ENCODE measurements at regions not wholly inside any gene's neighbourhood (a gene's known extent, or its start where the extent isn't known, plus 50 kb on each side); places are given as distances from the start of the nearest gene placed in this dataset.

DNA sequence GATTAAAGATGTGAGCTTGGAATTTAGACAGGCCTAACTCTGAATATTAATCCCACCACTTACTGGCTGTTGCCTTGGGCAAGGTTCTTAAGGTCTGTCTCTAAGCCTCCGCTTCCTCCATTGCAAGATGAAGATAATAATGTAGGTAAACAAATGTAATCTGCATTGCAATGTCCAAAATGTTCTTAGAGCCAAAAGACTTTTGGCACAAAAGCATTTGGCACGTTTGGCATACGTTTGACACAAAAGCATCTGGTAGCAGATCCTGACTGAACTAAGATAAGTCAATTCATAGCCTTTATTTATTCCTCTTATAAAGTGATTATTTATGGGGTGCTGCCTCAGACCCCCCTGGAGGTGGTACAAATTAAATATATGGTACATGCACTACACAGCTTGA lies 229.9 kb upstream of the STXBP5 start:
- Histone ChIP-seq H2AFZ (no peak overlapping the region), H3K27me3 (no peaks in the 10 kb centered on the region), H3K4me2 (no peak overlapping the region), H4K20me1 (ENCODE audit: insufficient read depth, poor library complexity, severe bottlenecking) (no peaks in the 10 kb centered on the region), H3K4me3 (no peak overlapping the region), H3K79me2 (no peaks in the 10 kb centered on the region), H3K27ac (no peak overlapping the region), H3K4me1 (ENCODE audit: insufficient read depth) (no peaks in the 10 kb centered on the region), H3K9me2 (replicated peaks; ENCODE audit: insufficient read depth) (no peaks in the 10 kb centered on the region), H3K9me3 (ENCODE audit: low read depth) (no peaks in the 10 kb centered on the region), H3K36me3 (replicated peaks; ENCODE audit: insufficient read depth, low read depth) (no peaks in the 10 kb centered on the region)
- 62% methylated on average over 3 of the region's 3 CpGs for WGBS (ENCODE audit: low lambda C conversion rate, missing lambda C conversion rate)
- TF ChIP-seq EZH2 (IDR thresholded peaks at IDR 0.05; ENCODE audit: borderline replicate concordance), result no peak
- TF ChIP-seq, protein P1, sequence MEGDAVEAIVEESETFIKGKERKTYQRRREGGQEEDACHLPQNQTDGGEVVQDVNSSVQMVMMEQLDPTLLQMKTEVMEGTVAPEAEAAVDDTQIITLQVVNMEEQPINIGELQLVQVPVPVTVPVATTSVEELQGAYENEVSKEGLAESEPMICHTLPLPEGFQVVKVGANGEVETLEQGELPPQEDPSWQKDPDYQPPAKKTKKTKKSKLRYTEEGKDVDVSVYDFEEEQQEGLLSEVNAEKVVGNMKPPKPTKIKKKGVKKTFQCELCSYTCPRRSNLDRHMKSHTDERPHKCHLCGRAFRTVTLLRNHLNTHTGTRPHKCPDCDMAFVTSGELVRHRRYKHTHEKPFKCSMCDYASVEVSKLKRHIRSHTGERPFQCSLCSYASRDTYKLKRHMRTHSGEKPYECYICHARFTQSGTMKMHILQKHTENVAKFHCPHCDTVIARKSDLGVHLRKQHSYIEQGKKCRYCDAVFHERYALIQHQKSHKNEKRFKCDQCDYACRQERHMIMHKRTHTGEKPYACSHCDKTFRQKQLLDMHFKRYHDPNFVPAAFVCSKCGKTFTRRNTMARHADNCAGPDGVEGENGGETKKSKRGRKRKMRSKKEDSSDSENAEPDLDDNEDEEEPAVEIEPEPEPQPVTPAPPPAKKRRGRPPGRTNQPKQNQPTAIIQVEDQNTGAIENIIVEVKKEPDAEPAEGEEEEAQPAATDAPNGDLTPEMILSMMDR (IDR thresholded peaks at IDR 0.05; ENCODE audit: poor library complexity), result no peak
- no peak for TF ChIP-seq EZH2phosphoT487 (IDR thresholded peaks at IDR 0.05; ENCODE audit: low read depth, severe bottlenecking, unreplicated experiment)
- DNase-seq (ENCODE audit: low spot score), result no peak

DNA sequence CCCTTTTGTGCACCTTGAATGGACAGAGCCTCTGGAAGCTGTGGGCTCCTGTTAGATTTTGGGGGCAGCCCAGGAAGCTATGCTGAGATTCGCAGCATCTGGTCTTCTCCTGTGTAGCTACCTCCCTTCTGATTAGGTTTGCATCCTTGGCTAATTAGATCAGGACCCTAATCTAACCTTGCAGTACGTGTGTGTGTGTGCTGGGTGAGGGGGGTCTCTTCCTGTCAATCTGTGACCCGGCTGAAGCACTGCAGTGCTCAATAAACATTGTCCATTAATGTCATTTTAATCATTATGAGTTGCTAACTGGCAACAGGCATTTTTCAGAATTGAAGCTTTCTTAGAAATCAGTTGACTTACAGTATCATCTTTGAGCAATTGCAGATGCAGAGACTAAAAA lies 229.1 kb upstream of the STXBP5 start:
- H3K9me3 ChIP-seq (ENCODE audit: low read depth), result no peaks in the 10 kb centered on the region
- no peaks in the 10 kb centered on the region for H3K4me1 ChIP-seq (ENCODE audit: insufficient read depth)
- no peak overlapping the region for H3K4me3 ChIP-seq
- H3K27me3 ChIP-seq, result no peaks in the 10 kb centered on the region
- no peaks in the 10 kb centered on the region for H3K79me2 ChIP-seq
- WGBS (ENCODE audit: low lambda C conversion rate, missing lambda C conversion rate), result 67% methylated on average over 3 of the region's 3 CpGs
- no peaks in the 10 kb centered on the region for H3K36me3 ChIP-seq (replicated peaks; ENCODE audit: insufficient read depth, low read depth)
- H4K20me1 ChIP-seq (ENCODE audit: insufficient read depth, poor library complexity, severe bottlenecking), result no peaks in the 10 kb centered on the region
- no peak for DNase-seq (ENCODE audit: low spot score)
- no peaks in the 10 kb centered on the region for H3K9me2 ChIP-seq (replicated peaks; ENCODE audit: insufficient read depth)
- no peak overlapping the region for H2AFZ ChIP-seq
- TF ChIP-seq, protein P1 (IDR thresholded peaks at IDR 0.05; ENCODE audit: poor library complexity), result no peak
- TF ChIP-seq EZH2 (IDR thresholded peaks at IDR 0.05; ENCODE audit: borderline replicate concordance) (no peak), EZH2phosphoT487 (IDR thresholded peaks at IDR 0.05; ENCODE audit: low read depth, severe bottlenecking, unreplicated experiment) (no peak)
- no peak overlapping the region for H3K27ac ChIP-seq
- no peak overlapping the region for H3K4me2 ChIP-seq

DNA sequence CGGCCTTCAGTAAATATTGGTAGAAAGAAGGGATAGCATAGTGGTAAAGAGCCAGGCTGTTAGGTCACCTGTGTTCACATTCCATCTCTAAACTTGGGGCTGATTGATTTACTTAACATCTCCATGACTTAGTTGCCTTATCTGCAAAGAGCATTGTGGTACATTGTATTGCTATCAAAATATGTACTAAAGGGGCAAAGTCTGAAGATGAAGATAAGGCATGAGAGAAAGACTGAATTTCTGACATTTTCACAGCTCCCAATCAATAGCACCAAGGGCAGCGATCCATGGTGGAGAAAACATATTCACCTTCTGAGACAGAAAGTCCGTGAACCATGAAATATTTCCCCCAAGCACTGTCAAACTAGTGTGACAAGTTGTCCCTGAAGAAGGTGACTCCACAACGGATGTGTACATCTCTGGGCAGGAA lies 223.3 kb upstream of the STXBP5 start:
- H3K9me3 ChIP-seq (ENCODE audit: low read depth), result no peaks in the 10 kb centered on the region
- peak overlapping the region; percentile 29 for H3K27ac ChIP-seq
- peak overlapping the region; percentile 41 for H3K4me2 ChIP-seq
- H4K20me1 ChIP-seq (ENCODE audit: insufficient read depth, poor library complexity, severe bottlenecking), result no peaks in the 10 kb centered on the region
- peaks cover 8% of the 10 kb centered on the region for H3K4me1 ChIP-seq (ENCODE audit: insufficient read depth)
- no peak overlapping the region for H3K4me3 ChIP-seq
- TF ChIP-seq EZH2phosphoT487 (IDR thresholded peaks at IDR 0.05; ENCODE audit: low read depth, severe bottlenecking, unreplicated experiment) (no peak), EZH2 (IDR thresholded peaks at IDR 0.05; ENCODE audit: borderline replicate concordance) (no peak)
- TF ChIP-seq, protein P1 (IDR thresholded peaks at IDR 0.05; ENCODE audit: poor library complexity), result no peak
- no peaks in the 10 kb centered on the region for H3K36me3 ChIP-seq (replicated peaks; ENCODE audit: insufficient read depth, low read depth)
- H3K27me3 ChIP-seq, result no peaks in the 10 kb centered on the region
- no peaks in the 10 kb centered on the region for H3K9me2 ChIP-seq (replicated peaks; ENCODE audit: insufficient read depth)
- DNase-seq (ENCODE audit: low spot score), result no peak
- H2AFZ ChIP-seq, result no peak overlapping the region
- H3K79me2 ChIP-seq, result no peaks in the 10 kb centered on the region
- 70% methylated on average over 4 of the region's 4 CpGs for WGBS (ENCODE audit: low lambda C conversion rate, missing lambda C conversion rate)

DNA sequence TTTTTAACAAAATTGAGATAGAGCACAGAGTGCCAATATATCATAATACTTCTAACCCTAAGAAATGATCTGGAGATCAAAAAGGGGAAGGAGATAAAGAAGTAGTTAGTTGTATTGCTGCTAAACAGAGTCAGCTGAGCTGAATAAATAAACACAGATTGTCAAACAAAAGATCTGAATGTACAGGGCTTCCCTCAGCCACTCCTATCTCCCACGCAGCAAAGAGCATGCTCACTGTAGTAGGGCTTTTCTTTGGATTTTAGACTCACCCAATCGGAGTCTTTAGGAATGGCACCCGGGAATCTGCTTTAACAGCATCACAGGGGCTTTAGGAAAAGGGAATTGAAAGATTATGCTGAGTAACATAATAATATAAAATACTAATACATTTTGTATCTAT lies 222.2 kb upstream of the STXBP5 start:
- H2AFZ ChIP-seq, result no peak overlapping the region
- H4K20me1 ChIP-seq (ENCODE audit: insufficient read depth, poor library complexity, severe bottlenecking), result no peaks in the 10 kb centered on the region
- no peaks in the 10 kb centered on the region for H3K79me2 ChIP-seq
- DNase-seq (ENCODE audit: low spot score), result no peak
- no peaks in the 10 kb centered on the region for H3K9me2 ChIP-seq (replicated peaks; ENCODE audit: insufficient read depth)
- H3K27me3 ChIP-seq, result no peaks in the 10 kb centered on the region
- no peaks in the 10 kb centered on the region for H3K36me3 ChIP-seq (replicated peaks; ENCODE audit: insufficient read depth, low read depth)
- H3K27ac ChIP-seq, result peak overlapping the region; percentile 29
- H3K4me3 ChIP-seq, result no peak overlapping the region
- H3K4me2 ChIP-seq, result peak overlapping the region; percentile 7
- no peaks in the 10 kb centered on the region for H3K9me3 ChIP-seq (ENCODE audit: low read depth)
- WGBS (ENCODE audit: low lambda C conversion rate, missing lambda C conversion rate), result 66% methylated on average over 3 of the region's 3 CpGs
- peaks cover 8% of the 10 kb centered on the region for H3K4me1 ChIP-seq (ENCODE audit: insufficient read depth)
- TF ChIP-seq EZH2phosphoT487 (IDR thresholded peaks at IDR 0.05; ENCODE audit: low read depth, severe bottlenecking, unreplicated experiment) (no peak), EZH2 (IDR thresholded peaks at IDR 0.05; ENCODE audit: borderline replicate concordance) (no peak)
- TF ChIP-seq, protein P1 (IDR thresholded peaks at IDR 0.05; ENCODE audit: poor library complexity), result no peak

Measured in hepatocyte (in vitro differentiated cells).